ENCODE measurements at regions not wholly inside any gene's neighbourhood (a gene's known extent, or its start where the extent isn't known, plus 50 kb on each side); places are given as distances from the start of the nearest gene placed in this dataset.

- TF ChIP-seq TCF7L2 (IDR thresholded peaks at IDR 0.05; ENCODE audit: low read depth, low read length) (no peak), HNF1B (CRISPR knock-in tag; IDR thresholded peaks at IDR 0.05) (peak; percentile 97), SSRP1 (CRISPR knock-in tag; IDR thresholded peaks at IDR 0.05) (no peak), CEBPZ (IDR thresholded peaks at IDR 0.05; ENCODE audit: low read length) (no peak), ZNF30 (CRISPR knock-in tag; IDR thresholded peaks at IDR 0.05) (no peak), IKZF4 (CRISPR knock-in tag; IDR thresholded peaks at IDR 0.05; ENCODE audit: borderline replicate concordance, low read depth, not compliant biosample characterization) (no peak), CTCF (CRISPR knock-in tag; IDR thresholded peaks at IDR 0.05) (no peak), ELK4 (CRISPR knock-in tag; IDR thresholded peaks at IDR 0.05; ENCODE audit: borderline replicate concordance) (no peak), CBFB (CRISPR knock-in tag; IDR thresholded peaks at IDR 0.05) (no peak), ZNF788 (CRISPR knock-in tag; IDR thresholded peaks at IDR 0.05; ENCODE audit: borderline replicate concordance) (peak; percentile 26; the same call in 1 of the 2 replicates), DNMT1 (CRISPR knock-in tag; IDR thresholded peaks at IDR 0.05) (no peak), SIN3B (IDR thresholded peaks at IDR 0.05; ENCODE audit: low read length) (no peak), PAWR (CRISPR knock-in tag; IDR thresholded peaks at IDR 0.05; ENCODE audit: borderline replicate concordance) (no peak), ATF7 (IDR thresholded peaks at IDR 0.05) (no peak), ATF7 (CRISPR knock-in tag; IDR thresholded peaks at IDR 0.05) (no peak), MAX (IDR thresholded peaks at IDR 0.05) (no peak; the same call in 1 of the 2 replicates), RXRB (CRISPR knock-in tag; IDR thresholded peaks at IDR 0.05; ENCODE audit: borderline replicate concordance) (peak; percentile 95), HOXA9 (CRISPR knock-in tag; IDR thresholded peaks at IDR 0.05; ENCODE audit: borderline replicate concordance) (no peak), ZFP36L1 (CRISPR knock-in tag; IDR thresholded peaks at IDR 0.05) (no peak), ZNF432 (CRISPR knock-in tag; IDR thresholded peaks at IDR 0.05; ENCODE audit: borderline replicate concordance) (no peak), ZNF512 (CRISPR knock-in tag; IDR thresholded peaks at IDR 0.05) (no peak), NFRKB (IDR thresholded peaks at IDR 0.05) (no peak), KLF12 (CRISPR knock-in tag; IDR thresholded peaks at IDR 0.05; ENCODE audit: borderline replicate concordance) (no peak)
Measured at GRCh38 chr4:184884883-184885282, 59.1 kb upstream of the ACSL1 start (continued).

Data from HepG2 (cell line).